ENCODE measurements at regions not wholly inside any gene's neighbourhood (a gene's known extent, or its start where the extent isn't known, plus 50 kb on each side); places are given as distances from the start of the nearest gene placed in this dataset.

DNA sequence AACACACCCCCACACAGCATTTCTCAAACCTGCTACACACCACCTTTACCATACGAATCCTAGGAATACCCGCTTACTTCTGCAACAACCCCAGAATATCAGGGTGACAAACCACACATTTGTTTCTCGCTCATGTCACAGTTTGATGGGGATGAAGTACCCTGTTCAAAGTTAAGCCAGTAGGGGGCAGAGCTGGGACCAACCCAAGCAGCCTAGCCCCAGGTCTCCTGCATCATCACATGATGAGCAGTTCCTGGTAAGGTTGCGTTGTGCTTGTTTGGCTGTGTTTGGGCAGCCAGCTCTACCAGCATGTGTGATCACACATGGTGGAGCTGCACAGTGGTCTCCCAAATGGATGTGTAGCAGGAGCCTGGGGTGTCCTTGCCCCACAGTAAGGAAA is 103.6 kb upstream of the C16orf82 start:
- Histone ChIP-seq H3K4me3 (ENCODE audit: low read depth in 1 of 2, low read length in 1 of 2) (no peak overlapping the region), H3K36me3 (no peaks in the 10 kb centered on the region), H3K9me3 (no peaks in the 10 kb centered on the region), H3K27me3 (no peaks in the 10 kb centered on the region), H3K27ac (no peak overlapping the region), H3K4me1 (ENCODE audit: control insufficient read depth in 1 of 2, insufficient read depth in 1 of 2, low read depth in 1 of 2, low read length in 1 of 2) (no peaks in the 10 kb centered on the region)
- TF ChIP-seq, protein P1, sequence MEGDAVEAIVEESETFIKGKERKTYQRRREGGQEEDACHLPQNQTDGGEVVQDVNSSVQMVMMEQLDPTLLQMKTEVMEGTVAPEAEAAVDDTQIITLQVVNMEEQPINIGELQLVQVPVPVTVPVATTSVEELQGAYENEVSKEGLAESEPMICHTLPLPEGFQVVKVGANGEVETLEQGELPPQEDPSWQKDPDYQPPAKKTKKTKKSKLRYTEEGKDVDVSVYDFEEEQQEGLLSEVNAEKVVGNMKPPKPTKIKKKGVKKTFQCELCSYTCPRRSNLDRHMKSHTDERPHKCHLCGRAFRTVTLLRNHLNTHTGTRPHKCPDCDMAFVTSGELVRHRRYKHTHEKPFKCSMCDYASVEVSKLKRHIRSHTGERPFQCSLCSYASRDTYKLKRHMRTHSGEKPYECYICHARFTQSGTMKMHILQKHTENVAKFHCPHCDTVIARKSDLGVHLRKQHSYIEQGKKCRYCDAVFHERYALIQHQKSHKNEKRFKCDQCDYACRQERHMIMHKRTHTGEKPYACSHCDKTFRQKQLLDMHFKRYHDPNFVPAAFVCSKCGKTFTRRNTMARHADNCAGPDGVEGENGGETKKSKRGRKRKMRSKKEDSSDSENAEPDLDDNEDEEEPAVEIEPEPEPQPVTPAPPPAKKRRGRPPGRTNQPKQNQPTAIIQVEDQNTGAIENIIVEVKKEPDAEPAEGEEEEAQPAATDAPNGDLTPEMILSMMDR (IDR thresholded peaks at IDR 0.05): no peak

DNA sequence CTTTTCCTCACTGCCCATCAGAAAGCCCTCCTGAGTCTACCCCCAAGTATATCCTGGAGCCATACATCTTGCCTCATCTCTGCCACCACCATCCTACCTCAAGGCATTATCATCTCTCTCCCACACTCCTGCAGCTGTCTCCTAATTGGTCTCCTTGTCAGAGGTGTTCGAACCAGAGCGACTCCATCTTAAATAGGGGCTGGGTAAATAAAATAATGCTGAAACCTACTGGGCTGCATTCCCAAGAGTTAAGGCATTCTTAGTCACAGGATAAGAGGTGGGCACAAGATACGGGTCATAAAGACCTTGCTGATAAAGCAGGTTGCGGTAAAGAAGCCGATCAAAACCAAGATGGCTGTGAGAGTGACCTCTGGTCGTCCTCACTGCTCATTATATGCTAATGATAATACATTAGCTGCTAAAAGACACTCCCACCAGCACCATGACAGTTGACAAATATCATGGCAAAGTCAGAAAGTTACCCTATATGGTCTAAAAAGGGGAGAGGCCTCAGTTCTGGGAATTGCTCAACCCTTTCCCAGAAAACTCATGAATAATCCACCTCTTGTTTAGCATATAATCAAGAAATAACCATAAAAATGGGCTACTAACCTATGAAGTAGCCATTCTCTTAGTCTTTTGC is 97.0 kb upstream of the C16orf82 start:
- no peaks in the 10 kb centered on the region for H3K27me3 ChIP-seq
- no peak overlapping the region for H3K27ac ChIP-seq
- no peak overlapping the region for H3K4me3 ChIP-seq (ENCODE audit: low read depth in 1 of 2, low read length in 1 of 2)
- H3K9me3 ChIP-seq: no peaks in the 10 kb centered on the region
- H3K36me3 ChIP-seq: no peaks in the 10 kb centered on the region
- TF ChIP-seq, protein P1 (IDR thresholded peaks at IDR 0.05): no peak
- no peaks in the 10 kb centered on the region for H3K4me1 ChIP-seq (ENCODE audit: control insufficient read depth in 1 of 2, insufficient read depth in 1 of 2, low read depth in 1 of 2, low read length in 1 of 2)

DNA sequence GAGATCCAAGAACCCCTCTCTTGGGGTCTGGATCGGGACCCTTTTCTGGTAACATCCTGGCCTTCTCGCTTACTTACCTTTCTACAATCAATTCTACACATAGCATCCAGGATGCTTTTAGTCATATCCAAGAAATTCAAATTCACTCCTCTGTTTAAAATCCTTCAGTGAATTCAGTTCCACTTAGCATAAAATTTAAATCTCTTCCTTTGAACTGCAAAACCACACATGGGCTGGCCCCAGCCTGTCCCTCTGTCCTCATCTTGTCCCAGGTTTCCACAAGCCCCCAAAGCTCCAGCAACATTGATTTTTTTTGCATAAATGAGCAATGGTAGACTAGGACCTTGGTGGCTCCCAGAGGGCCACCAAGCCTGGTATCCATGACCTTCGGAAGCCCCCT is 96.4 kb upstream of the C16orf82 start:
- H3K27me3 ChIP-seq: no peaks in the 10 kb centered on the region
- no peaks in the 10 kb centered on the region for H3K36me3 ChIP-seq
- H3K27ac ChIP-seq: no peak overlapping the region
- TF ChIP-seq, protein P1 (IDR thresholded peaks at IDR 0.05): no peak
- no peaks in the 10 kb centered on the region for H3K4me1 ChIP-seq (ENCODE audit: control insufficient read depth in 1 of 2, insufficient read depth in 1 of 2, low read depth in 1 of 2, low read length in 1 of 2)
- H3K9me3 ChIP-seq: no peaks in the 10 kb centered on the region
- H3K4me3 ChIP-seq (ENCODE audit: low read depth in 1 of 2, low read length in 1 of 2): no peak overlapping the region

DNA sequence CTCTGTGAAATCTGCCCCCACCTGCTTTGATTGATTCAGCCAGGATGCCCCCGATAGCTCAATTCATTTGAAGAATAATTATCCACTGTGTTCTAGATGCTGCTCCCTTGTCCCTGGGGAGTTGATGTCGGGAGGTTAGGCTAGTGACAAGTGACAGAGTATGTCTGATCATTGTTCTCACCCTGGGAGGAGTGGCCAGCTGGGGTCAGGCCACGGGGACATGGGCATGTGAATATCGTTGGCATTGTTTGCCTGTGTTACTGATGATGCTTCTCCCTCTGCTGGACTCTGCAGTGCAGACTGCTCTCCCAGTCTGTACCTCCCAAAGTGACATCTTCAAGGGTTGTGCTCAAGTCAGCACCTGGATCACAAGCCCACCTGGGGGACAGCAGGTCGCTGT is 89.9 kb upstream of the C16orf82 start:
- Histone ChIP-seq H3K4me3 (ENCODE audit: low read depth in 1 of 2, low read length in 1 of 2) (no peak overlapping the region), H3K36me3 (no peaks in the 10 kb centered on the region), H3K27me3 (no peaks in the 10 kb centered on the region), H3K9me3 (no peaks in the 10 kb centered on the region), H3K4me1 (ENCODE audit: control insufficient read depth in 1 of 2, insufficient read depth in 1 of 2, low read depth in 1 of 2, low read length in 1 of 2) (no peaks in the 10 kb centered on the region), H3K27ac (no peak overlapping the region)
- TF ChIP-seq, protein P1 (IDR thresholded peaks at IDR 0.05): no peak

DNA sequence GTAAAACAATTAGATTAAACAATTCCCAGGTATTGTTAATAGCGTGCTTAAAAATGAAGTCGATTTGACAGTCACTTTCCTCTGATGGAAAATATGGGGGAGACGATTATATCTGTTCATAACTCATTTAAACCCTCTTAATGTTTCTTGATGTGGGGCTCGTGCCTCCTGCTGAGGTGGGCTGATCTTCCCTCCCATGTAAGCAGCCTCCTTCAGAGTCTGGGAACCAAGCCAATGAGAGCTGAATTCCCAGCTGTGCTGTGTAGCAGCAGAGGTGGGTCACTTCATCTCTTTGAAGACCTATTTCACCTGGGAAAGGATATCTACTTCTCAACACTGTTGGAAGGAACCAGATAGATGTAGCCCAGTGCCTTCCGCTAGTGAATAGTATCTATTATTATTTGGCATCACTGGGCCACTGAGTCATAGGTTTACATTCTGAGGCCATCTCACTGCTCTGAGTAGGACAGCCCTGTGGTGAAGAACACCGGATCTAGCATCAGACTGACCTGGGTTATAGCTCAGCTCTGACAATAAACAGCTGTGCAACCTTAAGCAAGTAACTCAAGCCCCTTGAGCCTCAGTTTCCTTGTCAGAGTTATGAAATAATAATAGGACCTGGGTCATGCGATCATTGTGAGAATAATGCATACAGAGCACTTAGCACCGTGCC is 85.3 kb upstream of the C16orf82 start:
- H3K27ac ChIP-seq: no peak overlapping the region
- H3K4me1 ChIP-seq (ENCODE audit: control insufficient read depth in 1 of 2, insufficient read depth in 1 of 2, low read depth in 1 of 2, low read length in 1 of 2): no peaks in the 10 kb centered on the region
- H3K9me3 ChIP-seq: no peaks in the 10 kb centered on the region

More for the DNA sequence above, 85.3 kb upstream of the C16orf82 start:
- TF ChIP-seq, protein P1 (IDR thresholded peaks at IDR 0.05): no peak
- no peaks in the 10 kb centered on the region for H3K36me3 ChIP-seq
- H3K4me3 ChIP-seq (ENCODE audit: low read depth in 1 of 2, low read length in 1 of 2): no peak overlapping the region
- no peaks in the 10 kb centered on the region for H3K27me3 ChIP-seq

Measured in neutrophil (primary cell).